ENCODE measurements at regions not wholly inside any gene's neighbourhood (a gene's known extent, or its start where the extent isn't known, plus 50 kb on each side); places are given as distances from the start of the nearest gene placed in this dataset.

- DNase-seq: no peak
These were observed 308.7 kb upstream of the FAM241A start for GRCh38 chr4:111836601-111837000.

DNA sequence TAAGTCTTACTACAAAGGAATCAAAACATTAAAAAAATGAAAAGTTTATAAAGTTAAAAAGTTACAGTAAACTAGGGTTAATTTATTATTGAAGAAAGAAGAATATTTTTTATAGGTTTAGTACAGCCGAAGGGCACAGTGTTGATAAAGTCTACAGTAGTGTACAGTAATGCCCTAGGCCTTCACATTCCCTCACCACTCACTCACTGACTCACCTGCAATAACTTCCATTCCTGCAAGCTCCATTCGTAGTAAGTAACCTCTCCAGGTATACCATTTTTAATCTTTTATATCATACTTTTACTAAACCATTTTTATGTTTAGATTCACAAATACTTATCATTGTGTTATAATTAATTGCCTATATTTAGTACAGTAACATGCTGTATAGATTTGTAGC lies 307.5 kb upstream of the FAM241A start:
- DNase-seq: no peak

- no peak for DNase-seq
These were observed 306.8 kb upstream of the FAM241A start for GRCh38 chr4:111838406-111838930.

DNA sequence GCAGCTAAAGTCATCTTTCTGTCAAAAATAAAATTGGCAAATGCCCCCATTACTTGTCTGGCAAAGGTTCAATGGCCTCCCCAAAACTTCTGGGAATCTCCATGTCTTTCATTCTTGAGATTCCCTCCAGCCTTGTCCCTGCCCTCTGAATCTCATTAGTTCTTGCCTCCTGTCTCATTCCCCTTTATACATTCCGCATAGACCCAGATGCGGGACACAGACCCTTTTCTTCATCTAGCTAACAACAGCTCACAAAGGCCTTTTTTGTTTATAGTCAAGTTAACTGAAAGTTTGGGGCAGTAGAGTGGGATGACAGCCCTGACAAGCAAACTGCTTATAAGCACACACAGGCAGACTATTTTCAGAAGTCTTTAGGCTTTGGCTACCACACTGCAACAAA lies 306.1 kb upstream of the FAM241A start:
- no peak for DNase-seq

DNA sequence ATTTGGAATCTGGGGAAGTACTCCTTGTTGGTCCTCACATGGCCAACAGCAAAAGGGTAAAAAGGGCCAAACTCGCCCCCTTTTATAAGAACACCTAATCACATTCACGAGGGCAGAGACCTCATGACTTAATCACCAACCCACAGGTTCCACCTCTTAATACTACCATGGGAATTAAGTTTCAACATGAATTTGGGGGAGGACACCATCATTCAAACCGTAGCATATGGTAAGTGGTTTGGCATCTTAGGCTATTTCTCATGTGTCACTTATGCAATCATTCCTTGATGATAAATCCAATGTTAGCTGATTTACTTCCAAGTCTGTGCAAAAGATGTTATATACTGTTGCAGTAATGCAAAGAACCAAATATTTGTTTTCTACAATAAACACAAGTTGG lies 302.9 kb upstream of the FAM241A start:
- DNase-seq: no peak

DNA sequence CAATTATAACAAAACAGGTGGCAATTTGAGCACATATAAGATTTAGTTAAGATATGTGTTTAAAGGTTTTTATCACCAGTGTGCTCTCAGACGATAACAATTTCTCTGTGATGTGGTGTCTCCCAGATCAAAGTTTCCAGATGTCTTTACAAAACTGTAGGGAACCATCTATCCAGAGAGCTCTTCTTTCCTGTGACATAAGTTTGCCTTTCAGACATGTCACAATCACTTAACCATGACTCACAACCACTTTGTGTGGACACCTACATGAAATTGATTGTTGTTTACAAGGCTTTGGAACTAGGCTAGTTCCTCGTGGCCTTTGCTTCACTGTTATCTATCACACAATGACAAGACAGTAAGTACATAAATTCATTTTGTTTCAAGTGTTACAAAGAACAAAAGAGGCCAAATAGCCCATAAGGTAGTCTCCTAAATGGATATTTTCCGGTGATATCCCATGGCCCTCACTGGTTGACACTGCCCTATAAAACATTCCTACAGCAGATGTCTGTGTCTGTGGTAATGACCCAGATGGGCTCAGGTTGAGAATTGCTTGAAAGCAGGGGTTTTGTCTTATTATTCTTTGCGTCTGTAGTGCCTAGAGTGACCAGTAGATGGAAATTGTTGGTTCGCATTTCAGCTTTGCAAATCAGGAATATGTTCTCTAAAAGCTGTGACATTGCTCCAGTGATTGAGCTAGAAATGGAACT lies 297.8 kb upstream of the FAM241A start:
- DNase-seq: no peak

GRCh38 chr4:111849746-111850284 lies 295.4 kb upstream of the FAM241A start:
- no peak for DNase-seq

DNA sequence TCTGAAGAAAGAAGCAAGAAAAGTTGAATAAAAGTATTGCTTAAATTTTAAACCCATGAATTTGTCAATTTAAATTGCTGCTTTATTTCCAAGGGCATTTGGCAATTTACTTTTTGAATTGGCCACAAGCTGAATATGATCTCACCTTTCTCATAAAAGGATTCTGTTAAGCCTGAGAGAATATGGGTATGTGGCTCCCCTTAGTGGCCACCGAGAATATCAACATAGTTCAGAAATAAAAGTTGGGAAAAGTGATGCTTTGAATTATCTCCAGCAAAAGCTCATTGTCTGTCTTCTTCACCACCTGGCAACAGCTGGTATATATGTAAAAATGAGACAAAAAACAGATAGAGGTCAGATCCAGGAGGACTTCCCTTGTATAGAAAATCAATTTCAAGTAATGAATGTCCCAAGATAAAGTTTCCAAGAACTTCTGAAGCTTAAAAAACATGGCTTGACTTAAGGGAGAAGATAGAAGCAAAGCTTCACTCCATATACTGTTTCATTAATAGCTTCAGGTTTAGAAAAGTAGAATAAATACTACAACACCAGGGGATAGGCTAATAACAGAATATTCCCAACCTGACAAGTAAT lies 290.7 kb upstream of the FAM241A start:
- DNase-seq: no peak

DNA sequence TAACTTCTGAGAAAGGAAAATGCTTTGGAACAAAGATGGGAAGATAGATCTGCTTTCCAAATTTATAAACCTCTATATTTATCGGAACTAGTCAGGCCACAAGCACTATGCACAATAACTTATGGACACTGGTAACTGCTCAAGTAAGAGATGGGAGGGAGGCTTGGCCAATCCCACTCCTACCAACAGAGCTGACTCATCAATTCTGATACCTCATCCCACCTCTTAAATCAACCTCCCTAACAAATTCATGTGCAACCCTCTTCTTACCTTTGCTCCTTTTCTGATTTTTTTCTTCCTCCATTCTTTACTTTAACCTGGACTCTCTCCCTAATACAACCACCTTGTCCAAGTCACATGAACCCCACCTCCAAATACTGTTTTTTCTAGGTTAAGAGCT lies 289.9 kb upstream of the FAM241A start:
- DNase-seq: no peak

DNA sequence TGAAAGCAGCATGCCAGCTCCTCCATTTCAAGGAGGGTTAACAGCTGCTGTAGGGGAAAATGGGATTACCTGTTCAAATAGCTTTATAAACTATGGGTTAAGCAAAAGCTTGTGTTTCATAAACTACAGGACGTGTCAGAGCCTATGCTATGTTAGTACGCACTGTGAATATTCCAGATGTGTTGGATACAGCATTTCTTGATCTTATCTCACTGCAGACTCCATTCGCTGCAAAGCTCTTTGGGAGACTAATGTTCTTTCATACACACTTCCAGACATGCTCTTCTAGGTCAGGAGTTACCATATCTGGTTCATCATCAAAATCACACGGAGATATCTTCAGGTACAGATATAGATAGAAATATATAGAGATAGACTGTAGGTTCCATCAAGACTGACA lies 281.2 kb upstream of the FAM241A start:
- DNase-seq: no peak

GRCh38 chr4:111869339-111869738 lies 275.9 kb upstream of the FAM241A start:
- no peak for DNase-seq

DNA sequence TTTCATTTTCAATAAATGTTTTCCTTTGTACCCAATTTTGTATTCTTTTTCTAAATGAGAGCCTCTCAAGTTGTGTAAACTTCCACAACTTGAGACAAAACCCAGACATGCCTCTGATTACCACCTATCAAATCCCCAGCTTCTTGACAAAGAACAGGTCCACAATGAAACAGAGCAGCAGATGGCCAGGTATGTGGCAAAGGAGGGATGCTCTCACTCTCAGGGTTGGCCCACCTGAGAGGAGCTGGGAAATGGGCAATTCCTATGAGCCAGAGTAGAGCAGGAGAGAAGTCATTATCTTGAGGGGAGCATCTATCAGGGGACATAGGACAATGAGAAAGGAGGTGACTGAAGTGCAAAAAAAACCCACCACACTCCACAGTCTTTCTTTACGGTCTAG lies 273.5 kb upstream of the FAM241A start:
- DNase-seq: no peak

GRCh38 chr4:111873801-111874200 lies 271.5 kb upstream of the FAM241A start:
- no peak for DNase-seq

- DNase-seq: no peak
These were observed 265.7 kb upstream of the FAM241A start for GRCh38 chr4:111879539-111879938.

GRCh38 chr4:111880116-111880515 lies 265.1 kb upstream of the FAM241A start:
- no peak for DNase-seq

- no peak for DNase-seq
These were observed 261.7 kb upstream of the FAM241A start for GRCh38 chr4:111883557-111883999.

DNA sequence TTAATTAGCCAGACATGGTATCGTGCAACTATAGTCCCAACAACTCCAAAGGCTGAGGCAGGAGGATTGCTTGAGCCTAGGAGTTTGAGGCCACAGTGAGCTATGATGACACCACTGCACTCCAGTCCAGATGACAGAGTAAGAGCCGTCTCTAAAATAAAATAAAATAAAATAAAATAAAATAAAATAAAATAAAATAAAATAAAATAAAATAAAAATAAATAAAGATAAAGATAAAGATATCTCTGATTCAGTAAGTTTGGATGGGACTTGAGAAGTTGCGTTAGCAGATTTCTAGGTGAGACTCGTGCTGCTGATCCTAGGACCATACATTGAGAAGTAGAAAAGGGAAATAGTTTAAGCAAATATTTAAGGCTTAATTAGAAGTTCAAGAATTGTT lies 254.8 kb upstream of the FAM241A start:
- no peak for DNase-seq

GRCh38 chr4:111905511-111905910 lies 239.7 kb upstream of the FAM241A start:
- DNase-seq: no peak

GRCh38 chr4:111919639-111920038 lies 225.6 kb upstream of the FAM241A start:
- DNase-seq: no peak

- DNase-seq: no peak
These were observed 223.5 kb upstream of the FAM241A start for GRCh38 chr4:111921714-111922113.

DNA sequence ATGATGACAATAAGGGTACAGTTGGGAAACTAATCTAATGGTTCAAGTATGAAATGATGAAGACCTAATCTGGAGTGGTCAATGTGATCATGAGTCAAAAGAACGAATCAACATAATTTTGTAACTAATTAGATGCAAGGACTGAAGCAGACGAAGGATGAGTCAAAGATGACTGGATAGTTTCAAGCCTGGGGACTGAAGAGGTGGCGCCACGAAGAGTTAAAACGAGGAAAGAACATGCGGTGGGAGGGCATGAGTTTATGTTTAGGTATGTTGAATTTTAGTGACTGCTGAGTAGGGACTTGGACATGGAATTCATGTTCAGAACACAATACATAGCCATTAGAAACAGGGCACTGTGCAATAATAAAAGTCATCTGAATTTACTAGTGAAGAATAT lies 221.5 kb upstream of the FAM241A start:
- no peak for DNase-seq

- DNase-seq: no peak
These were observed 220.6 kb upstream of the FAM241A start for GRCh38 chr4:111924696-111925095.

DNA sequence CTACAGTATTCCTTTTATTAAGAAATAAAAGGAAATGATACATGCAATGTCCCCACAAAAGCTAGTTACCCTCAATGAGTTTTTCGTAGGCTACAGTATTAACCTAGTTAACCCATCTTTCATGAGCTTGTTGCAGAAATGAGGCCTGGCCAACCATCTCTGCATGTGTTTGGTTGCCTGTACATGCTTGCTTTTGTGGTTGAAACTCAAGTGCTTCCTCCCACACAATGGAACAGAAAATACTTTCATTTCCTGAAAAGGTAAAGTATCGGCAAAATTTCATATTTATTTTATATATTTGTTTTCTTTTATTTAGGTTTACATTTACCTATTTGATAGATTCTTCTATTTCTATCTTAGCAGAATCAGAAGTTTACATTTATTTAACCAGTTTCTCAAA lies 214.6 kb upstream of the FAM241A start:
- DNase-seq: no peak

- no peak for DNase-seq
These were observed 211.6 kb upstream of the FAM241A start for GRCh38 chr4:111933703-111934102.
